GM19240 (cell line): ENCODE measurements at regions not wholly inside any gene's neighbourhood (a gene's known extent, or its start where the extent isn't known, plus 50 kb on each side); places are given as distances from the start of the nearest gene placed in this dataset.
"Not testable (repeated sequence)": the region's sequence is repeated elsewhere in the genome, so short reads cannot be mapped to it uniquely, and the experiment has no call there.

Experiments used
- DNase-seq: peaks from one replicate; pipeline ENCODE4 v3.0.0; 2011; ENCODE audit warnings: low spot score; ENCODE audit not compliant: insufficient read length

- DNase-seq: no peak
Measured at GRCh38 chr13:54004026-54004699, 975.5 kb downstream of the OLFM4 start.

GRCh38 chr13:54016542-54016941 is 987.9 kb downstream of the OLFM4 start:
- no peak for DNase-seq

- DNase-seq: no peak
Measured at GRCh38 chr13:54018485-54018884, 989.9 kb downstream of the OLFM4 start.

- peak; percentile 1 for DNase-seq
Measured at GRCh38 chr13:54029226-54029625, 1000.6 kb downstream of the OLFM4 start.

GRCh38 chr13:54029720-54030119 is 1001.1 kb downstream of the OLFM4 start:
- no peak for DNase-seq

DNA sequence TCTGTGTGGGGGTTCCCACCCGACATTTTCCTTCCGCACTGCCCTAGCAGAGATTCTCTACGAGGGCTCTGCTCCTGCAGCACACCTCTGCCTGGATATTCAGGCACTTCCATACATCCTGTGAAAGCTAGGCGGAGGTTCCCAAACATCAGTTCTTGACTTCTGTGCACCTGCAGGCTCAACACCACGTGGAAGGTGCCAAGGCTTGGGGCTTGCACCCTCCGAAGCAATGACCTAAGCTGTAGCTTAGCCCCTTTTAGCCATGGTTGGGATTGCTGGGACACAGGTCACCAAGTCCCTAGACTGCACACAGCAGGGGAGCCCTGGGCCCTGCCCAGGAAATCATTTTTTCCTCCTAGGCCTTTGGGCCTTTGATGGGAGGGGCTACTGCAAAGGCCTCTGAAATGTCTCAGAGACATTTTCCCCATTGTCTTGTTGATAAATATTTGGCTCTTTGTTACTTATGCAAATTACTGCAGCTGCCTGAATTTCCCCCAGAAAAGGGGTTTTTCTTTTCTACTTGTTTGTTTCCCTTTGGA is 1004.8 kb downstream of the OLFM4 start:
- DNase-seq: no peak

GRCh38 chr13:54034047-54034446 is 1005.4 kb downstream of the OLFM4 start:
- DNase-seq: no peak

DNA sequence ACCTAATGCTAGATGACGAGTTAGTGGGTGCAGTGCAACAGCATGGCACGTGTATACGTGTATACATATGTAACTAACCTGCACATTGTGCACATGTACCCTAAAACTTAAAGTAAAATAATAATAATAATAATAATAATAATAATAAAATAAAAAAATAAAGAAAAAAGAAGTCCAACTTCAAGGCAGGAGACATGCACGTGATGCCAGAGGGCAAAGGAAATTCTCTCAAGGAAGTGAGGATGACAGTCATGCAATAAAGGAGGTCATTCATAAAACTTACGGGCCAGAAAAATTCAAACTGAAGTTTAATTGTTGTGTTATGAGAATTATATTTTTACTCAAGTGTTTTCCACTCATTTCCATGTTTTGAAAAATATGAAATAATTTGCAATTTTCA is 1028.8 kb downstream of the OLFM4 start:
- not testable (repeated sequence) for DNase-seq

GRCh38 chr13:54069958-54070357 is 1041.3 kb downstream of the OLFM4 start:
- not testable (repeated sequence) for DNase-seq

DNA sequence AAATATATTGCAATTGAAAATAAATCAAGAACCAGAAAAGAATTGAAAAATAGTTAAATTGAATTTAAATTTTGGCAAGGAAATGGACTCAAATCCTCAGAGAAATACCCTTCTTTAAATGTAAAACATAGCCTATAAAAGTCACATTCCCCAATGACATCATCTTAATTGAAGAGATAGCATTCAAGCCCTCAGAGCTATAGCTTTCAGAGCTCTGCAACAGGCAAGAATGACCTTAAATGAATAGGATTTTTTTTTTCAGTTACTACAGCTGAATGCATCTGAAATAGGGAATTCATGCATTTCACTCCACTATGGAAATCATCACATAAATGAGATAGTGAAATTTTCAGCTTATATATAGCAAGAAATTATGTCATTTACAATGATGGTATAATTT is 1049.0 kb downstream of the OLFM4 start:
- DNase-seq: no peak

GRCh38 chr13:54078271-54078870 is 1049.8 kb downstream of the OLFM4 start:
- no peak for DNase-seq

- DNase-seq: not testable (repeated sequence)
Measured at GRCh38 chr13:54082309-54082708, 1053.7 kb downstream of the OLFM4 start.

DNA sequence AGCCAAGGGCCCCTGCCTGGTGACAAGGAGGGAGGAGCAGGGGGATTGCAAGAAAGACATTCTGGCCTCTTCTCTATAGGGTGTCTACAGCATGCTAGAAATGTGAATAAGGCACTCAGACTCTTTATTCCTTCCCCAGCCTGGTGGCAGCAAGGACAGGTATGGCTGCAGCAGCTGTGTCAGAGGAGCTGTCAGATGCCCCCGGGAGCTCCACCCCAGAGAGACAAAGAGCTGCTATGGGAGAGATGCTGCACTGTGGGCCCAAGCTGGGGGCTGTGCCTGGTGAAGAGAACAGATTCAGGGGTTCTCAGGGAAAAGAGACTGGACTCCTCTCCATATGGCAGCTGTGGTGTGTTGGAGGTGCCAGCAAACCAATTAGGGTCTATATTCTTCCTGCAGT is 1063.3 kb downstream of the OLFM4 start:
- DNase-seq: no peak

- no peak for DNase-seq
Measured at GRCh38 chr13:54092686-54093085, 1064.1 kb downstream of the OLFM4 start.

GRCh38 chr13:54110597-54110996 is 1082.0 kb downstream of the OLFM4 start:
- no peak for DNase-seq

GRCh38 chr13:54124700-54125099 is 1096.1 kb downstream of the OLFM4 start:
- DNase-seq: no peak

GRCh38 chr13:54130931-54131330 is 1102.3 kb downstream of the OLFM4 start:
- DNase-seq: not testable (repeated sequence)

GRCh38 chr13:54131433-54131832 is 1102.8 kb downstream of the OLFM4 start:
- DNase-seq: not testable (repeated sequence)

DNA sequence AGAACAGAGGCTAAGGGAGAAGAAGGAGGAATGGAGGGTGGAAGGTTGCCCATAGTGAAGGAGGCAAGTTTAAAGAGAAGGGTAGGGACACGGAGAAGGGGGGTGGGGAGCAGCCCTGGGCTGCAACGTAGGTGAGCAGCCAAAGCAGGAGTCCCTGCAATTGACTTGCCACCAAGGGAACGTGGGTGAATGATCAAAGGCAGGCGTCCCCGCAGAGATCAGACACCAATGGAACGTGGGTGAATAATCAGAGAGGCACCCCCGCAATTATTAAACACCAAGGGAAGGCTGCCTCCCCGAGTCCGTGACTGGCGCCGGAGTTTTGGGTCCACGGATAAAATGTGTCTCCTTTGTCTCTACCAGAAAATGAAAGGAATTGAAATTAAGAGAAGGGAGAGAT is 1103.5 kb downstream of the OLFM4 start:
- not testable (repeated sequence) for DNase-seq

- not testable (repeated sequence) for DNase-seq
Measured at GRCh38 chr13:54132720-54133119, 1104.1 kb downstream of the OLFM4 start.

DNA sequence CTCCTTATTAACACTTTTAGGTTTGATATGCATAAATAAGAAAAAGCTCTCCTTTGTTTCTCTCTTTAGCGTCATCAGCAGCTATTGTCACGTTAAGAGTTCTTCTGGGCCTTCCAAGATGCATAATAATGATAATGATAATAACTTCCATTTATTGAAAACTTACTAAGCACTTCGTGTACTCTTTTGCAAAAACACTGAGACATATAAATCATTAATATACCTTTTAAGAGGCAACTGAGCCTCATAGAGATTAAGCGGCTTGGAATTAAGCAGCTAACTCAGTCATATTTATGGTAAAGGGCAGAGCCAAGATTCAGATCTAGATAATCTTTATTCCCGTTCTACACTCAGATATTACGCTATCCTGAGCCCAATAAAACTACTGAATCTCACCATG is 1105.1 kb downstream of the OLFM4 start:
- no peak for DNase-seq

- no peak for DNase-seq
Measured at GRCh38 chr13:54144828-54145227, 1116.2 kb downstream of the OLFM4 start.

GRCh38 chr13:54150851-54151250 is 1122.2 kb downstream of the OLFM4 start:
- no peak for DNase-seq
